ENCODE measurements at regions not wholly inside any gene's neighbourhood (a gene's known extent, or its start where the extent isn't known, plus 50 kb on each side); places are given as distances from the start of the nearest gene placed in this dataset.

GRCh38 chr2:235300368-235301201 is 193.3 kb upstream of the AGAP1 start:
- no peak for TF ChIP-seq CTCF (IDR thresholded peaks at IDR 0.05)
- no peak overlapping the region for H3K4me3 ChIP-seq
- intact Hi-C loops (cut with DNase I) = no loop called here
- no peaks in the 10 kb centered on the region for H3K36me3 ChIP-seq
- H3K9me3 ChIP-seq = no peaks in the 10 kb centered on the region
- DNase-seq (ENCODE audit: low spot score in 2 of 2) = no peak
- no peak overlapping the region for H3K27ac ChIP-seq
- H3K4me1 ChIP-seq = no peaks in the 10 kb centered on the region
- no peaks in the 10 kb centered on the region for H3K27me3 ChIP-seq

GRCh38 chr2:235301202-235302076 is 192.4 kb upstream of the AGAP1 start:
- intact Hi-C loops (cut with DNase I) = no loop called here
- DNase-seq (ENCODE audit: low spot score in 2 of 2) = no peak
- no peak overlapping the region for H3K27ac ChIP-seq
- H3K4me3 ChIP-seq = no peak overlapping the region
- H3K9me3 ChIP-seq = no peaks in the 10 kb centered on the region
- H3K4me1 ChIP-seq = no peaks in the 10 kb centered on the region
- H3K27me3 ChIP-seq = no peaks in the 10 kb centered on the region
- TF ChIP-seq CTCF (IDR thresholded peaks at IDR 0.05) = no peak
- H3K36me3 ChIP-seq = no peaks in the 10 kb centered on the region

- Histone ChIP-seq H3K4me1 (no peaks in the 10 kb centered on the region), H3K4me3 (no peak overlapping the region), H3K27ac (no peak overlapping the region), H3K36me3 (no peaks in the 10 kb centered on the region), H3K27me3 (no peaks in the 10 kb centered on the region), H3K9me3 (no peaks in the 10 kb centered on the region)
- no peak for TF ChIP-seq CTCF (IDR thresholded peaks at IDR 0.05)
- DNase-seq (ENCODE audit: low spot score in 2 of 2) = no peak
- intact Hi-C loops (cut with DNase I) = no loop called here
Observed at GRCh38 chr2:235302263-235302662, 191.6 kb upstream of the AGAP1 start.

GRCh38 chr2:235303499-235304291 is 190.1 kb upstream of the AGAP1 start:
- Histone ChIP-seq H3K9me3 (no peaks in the 10 kb centered on the region), H3K27me3 (no peaks in the 10 kb centered on the region), H3K4me1 (no peaks in the 10 kb centered on the region), H3K27ac (no peak overlapping the region), H3K4me3 (no peak overlapping the region), H3K36me3 (no peaks in the 10 kb centered on the region)
- intact Hi-C loops (cut with DNase I) = no loop called here
- TF ChIP-seq CTCF (IDR thresholded peaks at IDR 0.05) = no peak
- no peak for DNase-seq (ENCODE audit: low spot score in 2 of 2)

GRCh38 chr2:235305678-235306077 is 188.2 kb upstream of the AGAP1 start:
- intact Hi-C loops (cut with DNase I) = no loop called here
- Histone ChIP-seq H3K4me3 (no peak overlapping the region), H3K27ac (no peak overlapping the region), H3K4me1 (no peaks in the 10 kb centered on the region), H3K27me3 (no peaks in the 10 kb centered on the region), H3K36me3 (no peaks in the 10 kb centered on the region), H3K9me3 (no peaks in the 10 kb centered on the region)
- DNase-seq (ENCODE audit: low spot score in 2 of 2) = no peak
- no peak for TF ChIP-seq CTCF (IDR thresholded peaks at IDR 0.05)
